WTC11 (cell line): ENCODE measurements at regions not wholly inside any gene's neighbourhood (a gene's known extent, or its start where the extent isn't known, plus 50 kb on each side); places are given as distances from the start of the nearest gene placed in this dataset.

Experiments
- ATAC-seq: fragments of 200-7000 bp; cut with Tn5 transposase; 2 replicates; pipeline ENCODE4 v1.10.0; 2021; ENCODE audit warnings: mild to moderate bottlenecking, moderate library complexity
- CTCF ChIA-PET: fragments of 300-600 bp; sonication (Branson Sonifier 250); formaldehyde crosslinking; loops from one replicate; lab custom pipeline; 2021; ENCODE audit warnings: antibody characterized with exemption; lab: Charles Lee
- POLR2A ChIA-PET: fragments of 350-600 bp; sonication (Branson Sonifier 250); formaldehyde crosslinking; loops from one replicate; lab custom pipeline; 2021; ENCODE audit warnings: antibody characterized with exemption; lab: Charles Lee
- DNase-seq: peaks from one replicate; pipeline ENCODE4 v3.0.0; 2021; ENCODE audit warnings: low spot score
- H3K27ac Mint-ChIP-seq: 2 replicates; pipeline ENCODE4 v1.8.0; 2021; ENCODE audit warnings: mixed read lengths
- H3K27me3 Mint-ChIP-seq: 2 replicates; pipeline ENCODE4 v1.8.0; 2021; ENCODE audit warnings: low read depth, mild to moderate bottlenecking, moderate library complexity, mixed read lengths
- H3K36me3 Mint-ChIP-seq: 2 replicates; pipeline ENCODE4 v1.8.0; 2021; ENCODE audit warnings: mixed read lengths
- H3K4me1 Mint-ChIP-seq: 2 replicates; pipeline ENCODE4 v1.8.0; 2022; ENCODE audit warnings: mixed read lengths
- H3K4me3 Mint-ChIP-seq: 2 replicates; pipeline ENCODE4 v1.8.0; 2021; ENCODE audit warnings: mild to moderate bottlenecking, moderate library complexity, mixed read lengths
- H3K9me3 Mint-ChIP-seq: 2 replicates; pipeline ENCODE4 v1.8.0; 2021; ENCODE audit warnings: mixed read lengths
- ARID4B ChIP-seq: sonication (generic); formaldehyde crosslinking; IDR thresholded peaks from 2 replicates; pipeline ENCODE4 v1.8.0; 2023; ENCODE audit warnings: missing genetic modification reagents, mild to moderate bottlenecking, borderline replicate concordance
- E2F1 ChIP-seq: sonication (generic); formaldehyde crosslinking; IDR thresholded peaks from 2 replicates; pipeline ENCODE4 v1.8.0; 2022; ENCODE audit warnings: mild to moderate bottlenecking, missing genetic modification reagents
- ELF4 ChIP-seq: sonication (generic); formaldehyde crosslinking; IDR thresholded peaks from 2 replicates; pipeline ENCODE4 v1.8.1; 2022; ENCODE audit warnings: low read depth, mild to moderate bottlenecking, moderate library complexity, missing genetic modification reagents
- ERG ChIP-seq: fragments of 250-450 bp; sonication (Bioruptor Pico); IDR thresholded peaks from 2 replicates; pipeline ENCODE4 v1.8.0; 2021; ENCODE audit warnings: mild to moderate bottlenecking
- FOXP4 ChIP-seq: sonication (generic); formaldehyde crosslinking; IDR thresholded peaks from 2 replicates; pipeline ENCODE4 v1.8.0; 2022; ENCODE audit warnings: mild to moderate bottlenecking, missing genetic modification reagents
- HMGA2 ChIP-seq: fragments of 250-450 bp; sonication (Bioruptor Pico); IDR thresholded peaks from 2 replicates; pipeline ENCODE4 v1.4.0; 2021; ENCODE audit warnings: mild to moderate bottlenecking, moderate library complexity
- JAZF1 ChIP-seq: fragments of 250-450 bp; sonication (Bioruptor Pico); IDR thresholded peaks from 2 replicates; pipeline ENCODE4 v1.9.0; 2021; ENCODE audit warnings: moderate library complexity, mild to moderate bottlenecking, inconsistent platforms
- JUN ChIP-seq: sonication (generic); formaldehyde crosslinking; IDR thresholded peaks from 2 replicates; pipeline ENCODE4 v1.8.0; 2023; ENCODE audit warnings: mild to moderate bottlenecking, missing genetic modification reagents
- NFYB ChIP-seq: sonication (generic); formaldehyde crosslinking; conservative IDR thresholded peaks from 2 replicates; pipeline ENCODE4 v1.8.0; 2022; ENCODE audit warnings: low read depth, missing genetic modification reagents
- NR1H2 ChIP-seq: sonication (generic); formaldehyde crosslinking; IDR thresholded peaks from 2 replicates; pipeline ENCODE4 v1.9.0; 2021; ENCODE audit warnings: mild to moderate bottlenecking, moderate library complexity, missing genetic modification reagents
- NR2C2 ChIP-seq: sonication (generic); formaldehyde crosslinking; IDR thresholded peaks from 2 replicates; pipeline ENCODE4 v1.8.0; 2022; ENCODE audit warnings: mild to moderate bottlenecking, missing genetic modification reagents
- SMAD3 ChIP-seq: sonication (generic); formaldehyde crosslinking; IDR thresholded peaks from 2 replicates; pipeline ENCODE4 v1.8.0; 2022; ENCODE audit warnings: missing genetic modification reagents, mild to moderate bottlenecking, borderline replicate concordance
- TP53 ChIP-seq: sonication (generic); formaldehyde crosslinking; IDR thresholded peaks from 2 replicates; pipeline ENCODE4 v1.8.1; 2023; ENCODE audit warnings: mild to moderate bottlenecking, missing genetic modification reagents
- ZNF263 ChIP-seq: sonication (generic); formaldehyde crosslinking; IDR thresholded peaks from 2 replicates; pipeline ENCODE4 v1.8.1; 2022; ENCODE audit warnings: low read depth, mild to moderate bottlenecking, moderate library complexity, missing genetic modification reagents
- ZNF281 ChIP-seq: sonication (generic); formaldehyde crosslinking; IDR thresholded peaks from 2 replicates; pipeline ENCODE4 v1.8.0; 2023; ENCODE audit warnings: mild to moderate bottlenecking, missing genetic modification reagents
- ZNF425 ChIP-seq: fragments of 250-450 bp; sonication (Bioruptor Pico); conservative IDR thresholded peaks from 2 replicates; pipeline ENCODE4 v1.9.0; 2021; ENCODE audit warnings: mild to moderate bottlenecking
- ZNF512 ChIP-seq: sonication (generic); formaldehyde crosslinking; IDR thresholded peaks from 2 replicates; pipeline ENCODE4 v1.8.1; 2022; ENCODE audit warnings: missing genetic modification reagents, borderline replicate concordance

- Mint-ChIP-seq H3K27me3 (peaks cover 25% of the 10 kb centered on the region), H3K36me3 (no peaks in the 10 kb centered on the region), H3K4me3 (no peak overlapping the region), H3K27ac (no peak overlapping the region), H3K4me1 (peaks cover 28% of the 10 kb centered on the region), H3K9me3 (peaks cover 4% of the 10 kb centered on the region; the same call in 1 of the 2 replicates)
- ChIA-PET POLR2A (no interaction called here), CTCF (interaction anchor here (0.7 to 2.1 kb wide), 8 partner anchors 12 to 404 kb away, joined by 3 to 26 read pairs (median 4); partner anchors contain the start of gene TMEM18)
- ATAC-seq, result peak; percentile 69
- DNase-seq, result peak; percentile 39
- TF ChIP-seq NR1H2 (CRISPR knock-in tag) (no peak), ARID4B (CRISPR knock-in tag) (no peak), ELF4 (no peak), ZNF425 (no peak), HMGA2 (CRISPR knock-in tag) (no peak), NFYB (CRISPR knock-in tag) (no peak), ZNF512 (CRISPR knock-in tag) (no peak), SMAD3 (CRISPR knock-in tag) (no peak), JAZF1 (CRISPR knock-in tag) (no peak), NR2C2 (CRISPR knock-in tag) (no peak)
Measured at GRCh38 chr2:860259-860855, 90.3 kb upstream of the SNTG2 start.

- Mint-ChIP-seq H3K9me3 (peaks cover 7% of the 10 kb centered on the region), H3K4me3 (no peak overlapping the region), H3K27ac (no peak overlapping the region), H3K27me3 (peaks cover 18% of the 10 kb centered on the region), H3K4me1 (peaks cover 33% of the 10 kb centered on the region), H3K36me3 (no peaks in the 10 kb centered on the region; the same call in 1 of the 2 replicates)
- ChIA-PET POLR2A (no interaction called here), CTCF (interaction anchor here (2.1 kb wide), 1 partner anchor 143 kb away, joined by 26 read pairs; no protein-coding TSS in a partner anchor)
- no peak for DNase-seq
- ATAC-seq, result no peak
- TF ChIP-seq FOXP4 (CRISPR knock-in tag) (no peak), E2F1 (CRISPR knock-in tag) (no peak), ERG (CRISPR knock-in tag) (no peak), ZNF281 (CRISPR knock-in tag) (no peak), ZNF263 (CRISPR knock-in tag) (no peak), JUN (CRISPR knock-in tag) (no peak), TP53 (CRISPR knock-in tag) (no peak)
Measured at GRCh38 chr2:858646-859045, 92.0 kb upstream of the SNTG2 start.
